GM21515 (cell line): ENCODE measurements at regions not wholly inside any gene's neighbourhood (a gene's known extent, or its start where the extent isn't known, plus 50 kb on each side); places are given as distances from the start of the nearest gene placed in this dataset.
"Not testable (repeated sequence)": the region's sequence is repeated elsewhere in the genome, so short reads cannot be mapped to it uniquely, and the experiment has no call there.

Experiments
- ATAC-seq: cut with Tn5 transposase; IDR thresholded peaks from one replicate; pipeline ENCODE4 v1.9.1; 2021; ENCODE audit not compliant: unreplicated experiment

- no peak for ATAC-seq
Measured at GRCh38 chr13:90577726-90578125, 769.8 kb upstream of the MIR17HG start.

- ATAC-seq, result no peak
Measured at GRCh38 chr13:90585392-90585791, 762.1 kb upstream of the MIR17HG start.

GRCh38 chr13:90591260-90591926 lies 756.1 kb upstream of the MIR17HG start:
- ATAC-seq, result no peak

GRCh38 chr13:90591927-90592268 lies 755.6 kb upstream of the MIR17HG start:
- ATAC-seq, result no peak

GRCh38 chr13:90592943-90593342 lies 754.5 kb upstream of the MIR17HG start:
- ATAC-seq, result no peak

GRCh38 chr13:90594681-90595080 lies 752.8 kb upstream of the MIR17HG start:
- ATAC-seq, result no peak

- ATAC-seq, result no peak
Measured at GRCh38 chr13:90605664-90606063, 741.8 kb upstream of the MIR17HG start.

GRCh38 chr13:90606921-90607320 lies 740.6 kb upstream of the MIR17HG start:
- not testable (repeated sequence) for ATAC-seq

- no peak for ATAC-seq
Measured at GRCh38 chr13:90612391-90612790, 735.1 kb upstream of the MIR17HG start.

- no peak for ATAC-seq
Measured at GRCh38 chr13:90613076-90613795, 734.3 kb upstream of the MIR17HG start.

GRCh38 chr13:90615236-90615635 lies 732.3 kb upstream of the MIR17HG start:
- no peak for ATAC-seq

- ATAC-seq, result no peak
Measured at GRCh38 chr13:90615767-90616166, 731.7 kb upstream of the MIR17HG start.

GRCh38 chr13:90618133-90618532 lies 729.4 kb upstream of the MIR17HG start:
- ATAC-seq, result no peak

GRCh38 chr13:90622541-90622940 lies 724.9 kb upstream of the MIR17HG start:
- no peak for ATAC-seq

- no peak for ATAC-seq
Measured at GRCh38 chr13:90623318-90624011, 724.0 kb upstream of the MIR17HG start.

- no peak for ATAC-seq
Measured at GRCh38 chr13:90627813-90628212, 719.7 kb upstream of the MIR17HG start.

- ATAC-seq, result no peak
Measured at GRCh38 chr13:90628471-90628870, 719.0 kb upstream of the MIR17HG start.

- no peak for ATAC-seq
Measured at GRCh38 chr13:90630716-90631115, 716.8 kb upstream of the MIR17HG start.

- no peak for ATAC-seq
Measured at GRCh38 chr13:90632184-90632583, 715.3 kb upstream of the MIR17HG start.

- ATAC-seq, result no peak
Measured at GRCh38 chr13:90633849-90634248, 713.6 kb upstream of the MIR17HG start.

- ATAC-seq, result no peak
Measured at GRCh38 chr13:90640976-90641375, 706.5 kb upstream of the MIR17HG start.

- ATAC-seq, result no peak
Measured at GRCh38 chr13:90641884-90642283, 705.6 kb upstream of the MIR17HG start.
